SK-N-SH (cell line): ENCODE measurements at regions not wholly inside any gene's neighbourhood (a gene's known extent, or its start where the extent isn't known, plus 50 kb on each side); places are given as distances from the start of the nearest gene placed in this dataset.

ENCODE experiments used
- CTCF ChIA-PET: fragments of 300-600, 350-600 bp; formaldehyde crosslinking; extraction: SDS; loops from one replicate; lab custom pipeline; 2021; lab: Yijun Ruan, JAX
- POLR2A ChIA-PET: fragments of 350-600 bp; sonication (Branson Sonifier 250); formaldehyde crosslinking; extraction: SDS; loops from one replicate; lab custom pipeline; 2020; ENCODE audit warnings: antibody characterized with exemption, inconsistent platforms; lab: Yijun Ruan, JAX
- DNase-seq: peaks from one replicate; pipeline ENCODE4 v3.0.0; 2012
- H2AFZ ChIP-seq: fragments of 200-600 bp; sonication (generic); 2 replicates; pipeline ENCODE4 v1.8.1; 2016; ENCODE audit warnings: antibody characterized with exemption, mild to moderate bottlenecking, low read depth
- H3F3A ChIP-seq: fragments of 200-600 bp; sonication (generic); replicated peaks from 2 replicates; pipeline ENCODE3; 2016; ENCODE audit warnings: antibody characterized with exemption, mild to moderate bottlenecking; ENCODE audit not compliant: insufficient read depth
- H3K27ac ChIP-seq, 2 experiments: fragments of 200-500 bp in 1 of 2; fragments of 200-600 bp in 1 of 2; sonication (Bioruptor generic) in 1 of 2; sonication (generic), shearing (Covaris generic) in 1 of 2; 2 replicates each; pipeline versions ENCODE4 v1.5.1 to v1.6.1; 2014 to 2016; ENCODE audit warnings: low read depth in 2 of 2, inconsistent platforms in 1 of 2, low read length in 1 of 2, mild to moderate bottlenecking in 1 of 2, mixed read lengths in 1 of 2
- H3K27me3 ChIP-seq: fragments of 200-600 bp; sonication (generic), shearing (Covaris generic); 2 replicates; pipeline ENCODE4 v1.6.1; 2016; ENCODE audit warnings: mixed run types; ENCODE audit not compliant: insufficient read depth
- H3K36me3 ChIP-seq, 2 experiments: fragments of 200-500 bp in 1 of 2; fragments of 200-600 bp in 1 of 2; sonication (Bioruptor generic) in 1 of 2; sonication (generic) in 1 of 2; replicated peaks in 1 of 2; 2 replicates each; pipeline versions ENCODE3 to v1.5.1; 2014 to 2016; ENCODE audit warnings: low read length in 1 of 2, mild to moderate bottlenecking in 1 of 2; ENCODE audit not compliant: insufficient read depth in 2 of 2, control insufficient read depth in 1 of 2
- H3K4me1 ChIP-seq, 2 experiments: fragments of 200-500 bp in 1 of 2; fragments of 200-600 bp in 1 of 2; sonication (Bioruptor generic) in 1 of 2; sonication (generic), shearing (Covaris generic) in 1 of 2; 2 replicates each; pipeline versions ENCODE4 v1.5.1 to v1.6.1; 2014 to 2016; ENCODE audit warnings: low read depth in 1 of 2, low read length in 1 of 2, mixed run types in 1 of 2; ENCODE audit not compliant: insufficient read depth in 2 of 2, control insufficient read depth in 1 of 2
- H3K4me2 ChIP-seq: fragments of 200-600 bp; sonication (generic), shearing (Covaris generic); 2 replicates; pipeline ENCODE4 v1.6.1; 2017; ENCODE audit warnings: mixed run types
- H3K4me3 ChIP-seq, 2 experiments: fragments of 200-500 bp in 1 of 2; fragments of 200-600 bp in 1 of 2; sonication (Bioruptor generic) in 1 of 2; sonication (generic), shearing (Covaris generic) in 1 of 2; 2 replicates each; pipeline versions ENCODE4 v1.5.1 to v1.8.1; 2014 to 2016; ENCODE audit warnings: low read depth in 2 of 2, inconsistent platforms in 1 of 2, low read length in 1 of 2, mild to moderate bottlenecking in 1 of 2, mixed read lengths in 1 of 2, moderate library complexity in 1 of 2
- H3K79me2 ChIP-seq: fragments of 200-600 bp; sonication (generic); 2 replicates; pipeline ENCODE4 v1.8.1; 2017; ENCODE audit warnings: mild to moderate bottlenecking; ENCODE audit not compliant: insufficient read depth
- H3K9ac ChIP-seq: fragments of 200-600 bp; sonication (generic); 2 replicates; pipeline ENCODE4 v1.6.1; 2017; ENCODE audit warnings: mixed run types
- H3K9me2 ChIP-seq: fragments of 200-600 bp; sonication (generic); 2 replicates; pipeline ENCODE4 v1.6.1; 2017; ENCODE audit warnings: mixed run types
- H3K9me3 ChIP-seq: fragments of 200-600 bp; sonication (generic); 2 replicates; pipeline ENCODE4 v1.6.1; 2017; ENCODE audit warnings: mixed run types, mild to moderate bottlenecking, moderate library complexity
- H4K20me1 ChIP-seq: fragments of 200-600 bp; sonication (generic); 2 replicates; pipeline ENCODE4 v1.6.1; 2017; ENCODE audit warnings: mild to moderate bottlenecking, mixed run types; ENCODE audit not compliant: insufficient read depth
- CHD2 ChIP-seq: fragments of 150-350 bp; IDR thresholded peaks from 2 replicates; pipeline ENCODE4 v1.6.1; 2018; ENCODE audit warnings: low read length; ENCODE audit not compliant: partially characterized antibody
- CTCF ChIP-seq: fragments of 200-600 bp; sonication (generic); IDR thresholded peaks from 2 replicates; pipeline ENCODE4 v1.6.1; 2017; ENCODE audit warnings: antibody characterized with exemption, mild to moderate bottlenecking, moderate library complexity
- ELF1 ChIP-seq: IDR thresholded peaks from 2 replicates; pipeline ENCODE4 v1.4.0; 2012
- EZH2phosphoT487 ChIP-seq: fragments of 200-600 bp; sonication (generic); IDR thresholded peaks from 2 replicates; pipeline ENCODE4 v1.6.1; 2017; ENCODE audit warnings: low read depth, mixed run types, mild to moderate bottlenecking, antibody characterized with exemption, moderate library complexity, borderline replicate concordance
- FOXJ3 ChIP-seq: sonication (generic); formaldehyde crosslinking; IDR thresholded peaks from 2 replicates; pipeline ENCODE4 v1.5.1; 2020; ENCODE audit warnings: mild to moderate bottlenecking, missing genetic modification reagents
- FOXM1 ChIP-seq: IDR thresholded peaks from 2 replicates; pipeline ENCODE4 v1.4.0; 2012; ENCODE audit warnings: low read depth, mild to moderate bottlenecking
- GABPA ChIP-seq: IDR thresholded peaks from 2 replicates; pipeline ENCODE4 v1.4.0; 2012; ENCODE audit warnings: low read depth, mild to moderate bottlenecking
- GATA2 ChIP-seq: sonication (generic); formaldehyde crosslinking; IDR thresholded peaks from 2 replicates; pipeline ENCODE4 v1.5.0; 2020; ENCODE audit warnings: mild to moderate bottlenecking, missing genetic modification reagents
- IRF3 ChIP-seq: fragments of 150-350 bp; IDR thresholded peaks from 2 replicates; pipeline ENCODE4 v1.6.1; 2016; ENCODE audit warnings: mild to moderate bottlenecking, low read depth, low read length
- PBX3 ChIP-seq: IDR thresholded peaks from 2 replicates; pipeline ENCODE4; 2012
- RAD21 ChIP-seq: IDR thresholded peaks from 2 replicates; pipeline ENCODE4 v1.6.1; 2012; ENCODE audit warnings: mild to moderate bottlenecking, low read length
- RCOR1 ChIP-seq: fragments of 150-350 bp; IDR thresholded peaks from 2 replicates; pipeline ENCODE4 v1.6.1; 2017; ENCODE audit warnings: antibody characterized with exemption, low read length
- RFX5 ChIP-seq: IDR thresholded peaks from 2 replicates; pipeline ENCODE4 v1.6.1; 2012; ENCODE audit warnings: mild to moderate bottlenecking, improper control_type of control experiment, low read length
- RXRA ChIP-seq: IDR thresholded peaks from 2 replicates; pipeline ENCODE4 v1.4.0; 2012; ENCODE audit warnings: low read depth, mild to moderate bottlenecking, borderline replicate concordance
- SIN3A ChIP-seq: IDR thresholded peaks from 2 replicates; pipeline ENCODE4 v1.6.1; 2012; ENCODE audit warnings: low read depth, mild to moderate bottlenecking, low read length, moderate library complexity, borderline replicate concordance
- TAF1 ChIP-seq: IDR thresholded peaks from 2 replicates; pipeline ENCODE4 v1.6.1; 2012; ENCODE audit warnings: low read depth, mild to moderate bottlenecking, low read length, moderate library complexity, borderline replicate concordance
- TCF12 ChIP-seq: IDR thresholded peaks from 2 replicates; pipeline ENCODE4 v1.4.0; 2012
- USF2 ChIP-seq: fragments of 150-350 bp; IDR thresholded peaks from 2 replicates; pipeline ENCODE4 v1.6.1; 2017; ENCODE audit warnings: antibody characterized with exemption, low read length, low read depth, borderline replicate concordance
- WGBS: methylation state at CpG from one replicate; pipeline ENCODE4 v1.1.6; 2017; ENCODE audit warnings: low lambda C conversion rate; 5-methylcytosine and 5-hydroxymethylcytosine counted together

GRCh38 chr4:8702516-8703400, 110.2 kb downstream of the CPZ start (continued):
- TF ChIP-seq RFX5 (no peak), CTCF (no peak), FOXM1 (no peak), RAD21 (no peak), FOXJ3 (no peak), TAF1 (no peak), RXRA (no peak)

- Histone ChIP-seq H3K36me3 (no peaks in the 10 kb centered on the region), H3K27ac (no peak overlapping the region), H3K9ac (no peak overlapping the region), H3F3A (no peaks in the 10 kb centered on the region), H3K4me1 (peaks cover 0 to 27% of the 10 kb centered on the region in 2 experiments; a peak in 1 of 4 replicates), H3K9me2 (no peaks in the 10 kb centered on the region), H3K4me3 (no peak overlapping the region), H2AFZ (no peak overlapping the region), H3K79me2 (no peaks in the 10 kb centered on the region), H3K27me3 (no peaks in the 10 kb centered on the region), H3K9me3 (no peaks in the 10 kb centered on the region), H4K20me1 (no peaks in the 10 kb centered on the region), H3K4me2 (no peak overlapping the region)
- POLR2A ChIA-PET: no interaction called here
- WGBS: 36% methylated on average over 5 of the region's 10 CpGs
- no peak for TF ChIP-seq CHD2
- DNase-seq: no peak
- CTCF ChIA-PET: interaction anchor here (0.8 to 1.6 kb wide), 3 partner anchors 20 to 216 kb away, joined by 3 to 8 read pairs (median 3); no protein-coding TSS in a partner anchor
Observed at GRCh38 chr4:8702020-8702495, 109.5 kb downstream of the CPZ start.

- H3K4me3 ChIP-seq: no peak overlapping the region
- no peak overlapping the region for H2AFZ ChIP-seq
- H4K20me1 ChIP-seq: no peaks in the 10 kb centered on the region
- H3K4me2 ChIP-seq: no peak overlapping the region
- H3K79me2 ChIP-seq: no peaks in the 10 kb centered on the region
- no peaks in the 10 kb centered on the region for H3F3A ChIP-seq
- TF ChIP-seq GABPA (no peak), ELF1 (no peak), RAD21 (no peak), EZH2phosphoT487 (no peak), SIN3A (no peak), TCF12 (no peak), RXRA (no peak), USF2 (no peak), PBX3 (no peak), RCOR1 (no peak), IRF3 (no peak), GATA2 (no peak), FOXM1 (no peak)
- CTCF ChIA-PET: no interaction called here
- H3K9me3 ChIP-seq: no peaks in the 10 kb centered on the region
- 57% methylated on average over 10 of the region's 22 CpGs for WGBS
- no peaks in the 10 kb centered on the region for H3K36me3 ChIP-seq
- peaks cover 0 to 25% of the 10 kb centered on the region in 2 experiments; a peak in 1 of 4 replicates for H3K4me1 ChIP-seq
- DNase-seq: no peak
- no peak overlapping the region for H3K27ac ChIP-seq
- POLR2A ChIA-PET: no interaction called here
- H3K9ac ChIP-seq: no peak overlapping the region
- H3K9me2 ChIP-seq: no peaks in the 10 kb centered on the region
- no peaks in the 10 kb centered on the region for H3K27me3 ChIP-seq
Observed at GRCh38 chr4:8701126-8702019, 108.8 kb downstream of the CPZ start.
